ENCODE measurements at regions not wholly inside any gene's neighbourhood (a gene's known extent, or its start where the extent isn't known, plus 50 kb on each side); places are given as distances from the start of the nearest gene placed in this dataset.
A peak's percentile ranks its signal among the peaks of the same experiment; 100 is the strongest.

- Histone ChIP-seq H3K27me3 (ENCODE audit: control insufficient read depth, insufficient read depth, low read length) (peaks cover 7% of the 10 kb centered on the region), H3K9me3 (ENCODE audit: control insufficient read depth in 2 of 3, insufficient read depth in 1 of 3, low read length in 3 of 3) (no peaks in the 10 kb centered on the region), H3K4me1 (ENCODE audit: control insufficient read depth in 2 of 3, insufficient read depth in 2 of 3, low read depth in 1 of 3, low read length in 3 of 3) (no peaks in the 10 kb centered on the region), H3K36me3 (ENCODE audit: control insufficient read depth in 2 of 3, insufficient read depth in 3 of 3, low read length in 3 of 3) (no peaks in the 10 kb centered on the region), H3K27ac (ENCODE audit: low read depth in 2 of 2, low read length in 2 of 2) (no peak overlapping the region), H3K9ac (ENCODE audit: low read length in 3 of 3) (no peak overlapping the region), H3K4me3 (ENCODE audit: low read length in 3 of 3) (no peak overlapping the region)
- FAIRE-seq = no peak
- TF ChIP-seq, protein P1, sequence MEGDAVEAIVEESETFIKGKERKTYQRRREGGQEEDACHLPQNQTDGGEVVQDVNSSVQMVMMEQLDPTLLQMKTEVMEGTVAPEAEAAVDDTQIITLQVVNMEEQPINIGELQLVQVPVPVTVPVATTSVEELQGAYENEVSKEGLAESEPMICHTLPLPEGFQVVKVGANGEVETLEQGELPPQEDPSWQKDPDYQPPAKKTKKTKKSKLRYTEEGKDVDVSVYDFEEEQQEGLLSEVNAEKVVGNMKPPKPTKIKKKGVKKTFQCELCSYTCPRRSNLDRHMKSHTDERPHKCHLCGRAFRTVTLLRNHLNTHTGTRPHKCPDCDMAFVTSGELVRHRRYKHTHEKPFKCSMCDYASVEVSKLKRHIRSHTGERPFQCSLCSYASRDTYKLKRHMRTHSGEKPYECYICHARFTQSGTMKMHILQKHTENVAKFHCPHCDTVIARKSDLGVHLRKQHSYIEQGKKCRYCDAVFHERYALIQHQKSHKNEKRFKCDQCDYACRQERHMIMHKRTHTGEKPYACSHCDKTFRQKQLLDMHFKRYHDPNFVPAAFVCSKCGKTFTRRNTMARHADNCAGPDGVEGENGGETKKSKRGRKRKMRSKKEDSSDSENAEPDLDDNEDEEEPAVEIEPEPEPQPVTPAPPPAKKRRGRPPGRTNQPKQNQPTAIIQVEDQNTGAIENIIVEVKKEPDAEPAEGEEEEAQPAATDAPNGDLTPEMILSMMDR (IDR thresholded peaks at IDR 0.05; ENCODE audit: borderline replicate concordance, extremely low read depth, insufficient read depth) = no peak
- no peak for DNase-seq
- intact Hi-C loops (cut with DNase I) = no loop called here
These were observed 157.3 kb downstream of the ZNF281 start for GRCh38 chr1:200252531-200252930.

DNA sequence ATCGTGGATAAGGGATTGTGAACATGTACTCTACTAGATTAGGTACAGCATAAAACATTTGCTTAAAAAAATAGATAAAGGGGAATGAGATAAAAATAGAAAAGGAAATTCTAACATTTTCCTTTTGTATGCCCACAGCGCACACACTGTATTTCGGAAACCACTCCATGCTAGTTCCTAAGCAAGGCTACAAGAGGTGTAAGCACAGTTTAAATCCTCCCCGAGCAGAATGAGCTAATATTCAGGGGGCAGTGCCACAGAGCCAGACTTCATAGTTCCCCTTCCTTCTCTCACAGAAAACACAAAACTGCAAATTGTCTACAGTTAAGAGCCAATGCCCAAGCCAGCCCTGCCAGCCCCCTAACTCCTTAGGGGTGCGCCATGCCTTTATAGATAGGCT, 159.4 kb downstream of the ZNF281 start:
- intact Hi-C loops (cut with DNase I) = no loop called here
- H3K27me3 ChIP-seq (ENCODE audit: control insufficient read depth, insufficient read depth, low read length) = peaks cover 14% of the 10 kb centered on the region
- no peak overlapping the region for H3K4me3 ChIP-seq (ENCODE audit: low read length in 3 of 3)
- DNase-seq = no peak
- H3K36me3 ChIP-seq (ENCODE audit: control insufficient read depth in 2 of 3, insufficient read depth in 3 of 3, low read length in 3 of 3) = no peaks in the 10 kb centered on the region
- no peak overlapping the region for H3K9ac ChIP-seq (ENCODE audit: low read length in 3 of 3)
- H3K4me1 ChIP-seq (ENCODE audit: control insufficient read depth in 2 of 3, insufficient read depth in 2 of 3, low read depth in 1 of 3, low read length in 3 of 3) = no peaks in the 10 kb centered on the region
- TF ChIP-seq, protein P1 (IDR thresholded peaks at IDR 0.05; ENCODE audit: borderline replicate concordance, extremely low read depth, insufficient read depth) = no peak
- no peaks in the 10 kb centered on the region for H3K9me3 ChIP-seq (ENCODE audit: control insufficient read depth in 2 of 3, insufficient read depth in 1 of 3, low read length in 3 of 3)
- no peak overlapping the region for H3K27ac ChIP-seq (ENCODE audit: low read depth in 2 of 2, low read length in 2 of 2)
- FAIRE-seq = no peak

DNA sequence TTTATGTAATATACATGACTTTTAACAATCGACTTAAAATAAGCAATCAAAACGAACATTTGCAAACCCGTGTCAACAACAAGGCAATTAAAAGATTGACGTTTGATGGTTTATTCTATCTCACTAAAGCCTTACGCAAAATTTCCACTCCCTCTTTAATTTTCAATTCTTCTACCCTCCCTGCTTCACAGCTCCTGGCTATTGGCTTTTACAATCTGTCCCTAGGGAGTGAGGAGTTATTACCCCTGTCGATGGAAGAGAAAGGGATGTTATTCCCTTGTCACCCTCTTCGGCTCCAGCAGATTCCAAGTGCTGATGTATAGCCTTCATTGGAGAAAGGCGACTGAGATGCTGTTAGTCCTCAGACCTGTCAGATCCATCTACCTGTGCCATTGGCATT, 161.3 kb downstream of the ZNF281 start:
- DNase-seq = no peak
- H3K27me3 ChIP-seq (ENCODE audit: control insufficient read depth, insufficient read depth, low read length) = peaks cover 14% of the 10 kb centered on the region
- H3K9ac ChIP-seq (ENCODE audit: low read length in 3 of 3) = no peak overlapping the region
- H3K4me3 ChIP-seq (ENCODE audit: low read length in 3 of 3) = no peak overlapping the region
- intact Hi-C loops (cut with DNase I) = no loop called here
- no peak for FAIRE-seq
- H3K27ac ChIP-seq (ENCODE audit: low read depth in 2 of 2, low read length in 2 of 2) = no peak overlapping the region
- no peaks in the 10 kb centered on the region for H3K36me3 ChIP-seq (ENCODE audit: control insufficient read depth in 2 of 3, insufficient read depth in 3 of 3, low read length in 3 of 3)
- H3K4me1 ChIP-seq (ENCODE audit: control insufficient read depth in 2 of 3, insufficient read depth in 2 of 3, low read depth in 1 of 3, low read length in 3 of 3) = no peaks in the 10 kb centered on the region
- H3K9me3 ChIP-seq (ENCODE audit: control insufficient read depth in 2 of 3, insufficient read depth in 1 of 3, low read length in 3 of 3) = no peaks in the 10 kb centered on the region
- TF ChIP-seq, protein P1 (IDR thresholded peaks at IDR 0.05; ENCODE audit: borderline replicate concordance, extremely low read depth, insufficient read depth) = no peak

- peak overlapping the region in 1 of 3 donors; percentile 1 for H3K4me3 ChIP-seq (ENCODE audit: low read length in 3 of 3)
- H3K27me3 ChIP-seq (ENCODE audit: control insufficient read depth, insufficient read depth, low read length) = peaks cover 14% of the 10 kb centered on the region
- no peaks in the 10 kb centered on the region for H3K36me3 ChIP-seq (ENCODE audit: control insufficient read depth in 2 of 3, insufficient read depth in 3 of 3, low read length in 3 of 3)
- intact Hi-C loops (cut with DNase I) = no loop called here
- DNase-seq (peak in 3 of 5 donors; percentile 55 to 76 (median 71)), FAIRE-seq (no peak)
- H3K9ac ChIP-seq (ENCODE audit: low read length in 3 of 3) = no peak overlapping the region
- no peak overlapping the region for H3K27ac ChIP-seq (ENCODE audit: low read depth in 2 of 2, low read length in 2 of 2)
- no peaks in the 10 kb centered on the region for H3K4me1 ChIP-seq (ENCODE audit: control insufficient read depth in 2 of 3, insufficient read depth in 2 of 3, low read depth in 1 of 3, low read length in 3 of 3)
- TF ChIP-seq, protein P1 (IDR thresholded peaks at IDR 0.05; ENCODE audit: borderline replicate concordance, extremely low read depth, insufficient read depth) = no peak
- H3K9me3 ChIP-seq (ENCODE audit: control insufficient read depth in 2 of 3, insufficient read depth in 1 of 3, low read length in 3 of 3) = no peaks in the 10 kb centered on the region
These were observed 162.3 kb downstream of the ZNF281 start for GRCh38 chr1:200247518-200247917.

Measured in kidney (tissue), 13 donors.